Caco-2 (cell line): ENCODE measurements at regions not wholly inside any gene's neighbourhood (a gene's known extent, or its start where the extent isn't known, plus 50 kb on each side); places are given as distances from the start of the nearest gene placed in this dataset.

Experiments used
- BruUV-seq: library from RNA; stranded (reverse); fragments of 400-500 nt; replicated peaks from 2 replicates; lab custom pipeline; 2021; lab: Mats Ljungman, UMichigan
- CTCF ChIA-PET: fragments of 300-600 bp; sonication (Branson Sonifier 250); formaldehyde crosslinking; loops from one replicate; lab custom pipeline; 2022; ENCODE audit warnings: antibody characterized with exemption; lab: Charles Lee
- POLR2A ChIA-PET: fragments of 300-600 bp; sonication (Branson Sonifier 250); formaldehyde crosslinking; loops from one replicate; lab custom pipeline; 2022; ENCODE audit warnings: antibody characterized with exemption; lab: Charles Lee
- DNase-seq, 2 experiments: peaks; one replicate each; pipeline versions ENCODE4 v3.0.0 to v3.0.0-alpha.2; 2020 to 2022
- H3K27me3 ChIP-seq: replicated peaks from 2 replicates; pipeline ENCODE4 v1.6.0; 2011; ENCODE audit warnings: low read length; ENCODE audit not compliant: control insufficient read depth, insufficient read depth
- H3K36me3 ChIP-seq: 2 replicates; pipeline ENCODE4 v1.5.1; 2011; ENCODE audit warnings: low read length; ENCODE audit not compliant: control insufficient read depth, insufficient read depth
- H3K4me1 ChIP-seq: fragments of 250-450 bp; sonication (Bioruptor Pico); 2 replicates; pipeline ENCODE4 v1.5.1; 2020; ENCODE audit warnings: mild to moderate bottlenecking
- H3K4me3 ChIP-seq: 2 replicates; pipeline ENCODE4 v1.5.1; 2011; ENCODE audit warnings: low read depth, mild to moderate bottlenecking, control low read depth, low read length
- H3K9me3 ChIP-seq: fragments of 250-450 bp; sonication (Bioruptor Pico); 2 replicates; pipeline ENCODE4 v1.5.1; 2020; ENCODE audit warnings: mild to moderate bottlenecking, moderate library complexity
- H3K27ac Mint-ChIP-seq: one replicate; pipeline ENCODE4 v1.8.0; 2022; ENCODE audit warnings: mixed read lengths; ENCODE audit not compliant: unreplicated experiment
- H3K27me3 Mint-ChIP-seq: one replicate; pipeline ENCODE4 v1.8.0; 2022; ENCODE audit warnings: mixed read lengths; ENCODE audit not compliant: insufficient read depth, unreplicated experiment
- H3K36me3 Mint-ChIP-seq: one replicate; pipeline ENCODE4 v1.8.0; 2022; ENCODE audit warnings: mild to moderate bottlenecking, mixed read lengths; ENCODE audit not compliant: insufficient read depth, unreplicated experiment
- H3K4me1 Mint-ChIP-seq: one replicate; pipeline ENCODE4 v1.8.0; 2022; ENCODE audit warnings: low read depth, mixed read lengths; ENCODE audit not compliant: unreplicated experiment
- H3K4me3 Mint-ChIP-seq: one replicate; pipeline ENCODE4 v1.8.0; 2022; ENCODE audit warnings: mild to moderate bottlenecking, moderate library complexity, mixed read lengths; ENCODE audit not compliant: unreplicated experiment
- H3K9me3 Mint-ChIP-seq: one replicate; pipeline ENCODE4 v1.8.0; 2022; ENCODE audit warnings: mixed read lengths; ENCODE audit not compliant: unreplicated experiment
- CTCF ChIP-seq, 2 experiments: fragments of 200-600 bp in 1 of 2; IDR thresholded peaks; 1 replicate in 1 of 2; 2 replicates in 1 of 2; pipeline versions ENCODE4 v1.5.1 to v1.8.0; 2011 to 2022; ENCODE audit warnings: antibody characterized with exemption in 1 of 2, control low read depth in 1 of 2, inconsistent platforms in 1 of 2, low read depth in 1 of 2, low read length in 1 of 2, mild to moderate bottlenecking in 1 of 2, moderate library complexity in 1 of 2; ENCODE audit not compliant: insufficient read depth in 1 of 2, severe bottlenecking in 1 of 2, unreplicated experiment in 1 of 2
- intact Hi-C: fragments of 100-400 bp; cut with micrococcal nuclease; formaldehyde crosslinking; loops from one replicate; pipeline ENCODE4 v1.10.0; 2022; ENCODE audit not compliant: unreplicated experiment

- Histone ChIP-seq H3K9me3 (no peaks in the 10 kb centered on the region), H3K36me3 (no peaks in the 10 kb centered on the region), H3K4me1 (no peaks in the 10 kb centered on the region), H3K27me3 (no peaks in the 10 kb centered on the region), H3K4me3 (no peak overlapping the region)
- ChIA-PET POLR2A (no interaction called here), CTCF (no interaction called here)
- H3K4me3 Mint-ChIP-seq, result no peak overlapping the region
- intact Hi-C loops, result no loop called here
- no peaks in the 10 kb centered on the region for H3K36me3 Mint-ChIP-seq
- no peaks in the 10 kb centered on the region for H3K27me3 Mint-ChIP-seq
- no peak for DNase-seq
- no peak for TF ChIP-seq CTCF (IDR thresholded peaks at IDR 0.05; ENCODE audit: insufficient read depth in 1 of 2, low read depth in 1 of 2, low read length in 1 of 2, severe bottlenecking in 1 of 2, unreplicated experiment in 1 of 2)
- H3K9me3 Mint-ChIP-seq, result no peaks in the 10 kb centered on the region
- no TSS peak for BruUV-seq
- H3K27ac Mint-ChIP-seq, result no peak overlapping the region
- no peaks in the 10 kb centered on the region for H3K4me1 Mint-ChIP-seq
Observed at GRCh38 chr5:121572061-121572460, 279.6 kb upstream of the FTMT start.

GRCh38 chr5:121573721-121574382, 277.8 kb upstream of the FTMT start:
- Mint-ChIP-seq H3K9me3 (no peaks in the 10 kb centered on the region), H3K27me3 (no peaks in the 10 kb centered on the region), H3K4me1 (no peaks in the 10 kb centered on the region), H3K4me3 (no peak overlapping the region), H3K27ac (no peak overlapping the region), H3K36me3 (no peaks in the 10 kb centered on the region)
- no peaks in the 10 kb centered on the region for H3K9me3 ChIP-seq
- ChIA-PET POLR2A (no interaction called here), CTCF (no interaction called here)
- no peak for TF ChIP-seq CTCF (IDR thresholded peaks at IDR 0.05; ENCODE audit: insufficient read depth in 1 of 2, low read depth in 1 of 2, low read length in 1 of 2, severe bottlenecking in 1 of 2, unreplicated experiment in 1 of 2)
- BruUV-seq, result no TSS peak
- H3K36me3 ChIP-seq, result no peaks in the 10 kb centered on the region
- no peak overlapping the region for H3K4me3 ChIP-seq
- H3K27me3 ChIP-seq, result no peaks in the 10 kb centered on the region
- H3K4me1 ChIP-seq, result no peaks in the 10 kb centered on the region
- intact Hi-C loops, result no loop called here
- no peak for DNase-seq

- no peak overlapping the region for H3K4me3 Mint-ChIP-seq
- H3K9me3 Mint-ChIP-seq, result no peaks in the 10 kb centered on the region
- intact Hi-C loops, result no loop called here
- H3K27ac Mint-ChIP-seq, result no peak overlapping the region
- no TSS peak for BruUV-seq
- peaks cover 10% of the 10 kb centered on the region for H3K4me1 Mint-ChIP-seq
- DNase-seq, result no peak
- no peaks in the 10 kb centered on the region for H3K36me3 Mint-ChIP-seq
- Histone ChIP-seq H3K27me3 (no peaks in the 10 kb centered on the region), H3K4me3 (no peak overlapping the region), H3K36me3 (no peaks in the 10 kb centered on the region), H3K9me3 (no peaks in the 10 kb centered on the region), H3K4me1 (no peaks in the 10 kb centered on the region)
- no peak for TF ChIP-seq CTCF (IDR thresholded peaks at IDR 0.05; ENCODE audit: insufficient read depth in 1 of 2, low read depth in 1 of 2, low read length in 1 of 2, severe bottlenecking in 1 of 2, unreplicated experiment in 1 of 2)
- POLR2A ChIA-PET, result no interaction called here
- peaks cover 8% of the 10 kb centered on the region for H3K27me3 Mint-ChIP-seq
- CTCF ChIA-PET, result no interaction called here
Observed at GRCh38 chr5:121581588-121581987, 270.1 kb upstream of the FTMT start.
